T-cell (primary cell): ENCODE measurements at regions not wholly inside any gene's neighbourhood (a gene's known extent, or its start where the extent isn't known, plus 50 kb on each side); places are given as distances from the start of the nearest gene placed in this dataset.

ENCODE experiments used
- ATAC-seq, 4 experiments: fragments of 200-7000 bp in 3 of 4; fragments of 150-1000 bp in 1 of 4; cut with Tn5 transposase; replicated peaks in 1 of 4; 1 replicate in 3 of 4; 2 replicates in 1 of 4; pipeline ENCODE4 v1.10.0; 2021; ENCODE audit warnings: moderate library complexity in 3 of 4, mild to moderate bottlenecking in 2 of 4, moderate number of reproducible peaks in 1 of 4
- CTCF ChIA-PET, 2 donors: fragments of 300-600 bp; sonication (Branson Sonifier 250); formaldehyde crosslinking; loops; one replicate each; lab custom pipeline; 2022; ENCODE audit warnings: antibody characterized with exemption in 2 of 2; lab: Charles Lee
- POLR2A ChIA-PET, 2 donors: fragments of 300-600 bp; sonication (Branson Sonifier 250); formaldehyde crosslinking; loops; one replicate each; lab custom pipeline; 2022; ENCODE audit warnings: antibody characterized with exemption in 2 of 2; lab: Charles Lee
- DNase-seq, 35 experiments: peaks; one replicate each; pipeline versions ENCODE4 v3.0.0 to v3.0.0-alpha.2; 2013 to 2023
- H3K27ac ChIP-seq: one replicate; pipeline ENCODE4 v1.5.1; 2013; ENCODE audit warnings: low read length
- H3K27me3 ChIP-seq, 2 experiments: replicated peaks in 1 of 2; 1 replicate in 1 of 2; 2 replicates in 1 of 2; pipeline versions ENCODE4 v1.6.1 to v1.7.0; 2013; ENCODE audit warnings: low read length in 1 of 2, mixed read lengths in 1 of 2; ENCODE audit not compliant: control insufficient read depth in 2 of 2, insufficient read depth in 2 of 2; ENCODE audit errors: extremely low read depth in 1 of 2
- H3K36me3 ChIP-seq, 2 donors: 1 replicate in 1 of 2; 2 replicates in 1 of 2; pipeline versions ENCODE4 v1.6.1 to v1.7.0; 2013; ENCODE audit warnings: low read length in 1 of 2; ENCODE audit not compliant: control insufficient read depth in 2 of 2, insufficient read depth in 1 of 2; ENCODE audit errors: extremely low read depth in 1 of 2
- H3K4me1 ChIP-seq, 2 experiments: 1 replicate in 1 of 2; 2 replicates in 1 of 2; pipeline versions ENCODE4 v1.6.1 to v1.7.0; 2013; ENCODE audit warnings: low read length in 2 of 2, mixed read lengths in 1 of 2; ENCODE audit not compliant: insufficient read depth in 2 of 2, control insufficient read depth in 1 of 2; ENCODE audit errors: extremely low read depth in 1 of 2
- H3K4me3 ChIP-seq, 2 donors: 1 replicate in 1 of 2; 2 replicates in 1 of 2; pipeline versions ENCODE4 v1.5.1 to v1.7.0; 2013; ENCODE audit warnings: mild to moderate bottlenecking in 2 of 2, low read length in 1 of 2, moderate library complexity in 1 of 2; ENCODE audit not compliant: control insufficient read depth in 1 of 2; ENCODE audit errors: extremely low read depth in 1 of 2
- H3K9me3 ChIP-seq: 2 replicates; pipeline ENCODE4 v1.7.0; 2013
- H3K27ac Mint-ChIP-seq, 2 donors: one replicate each; pipeline ENCODE4 v1.8.0; 2020 to 2021; ENCODE audit warnings: mild to moderate bottlenecking in 2 of 2, mixed read lengths in 2 of 2
- H3K27me3 Mint-ChIP-seq, 2 donors: one replicate each; pipeline ENCODE4 v1.8.0; 2021 to 2022; ENCODE audit warnings: mixed read lengths in 2 of 2
- H3K36me3 Mint-ChIP-seq: one replicate; pipeline ENCODE4 v1.8.0; 2021; ENCODE audit warnings: mixed read lengths
- H3K4me1 Mint-ChIP-seq, 3 donors: one replicate each; pipeline ENCODE4 v1.8.0; 2020 to 2022; ENCODE audit warnings: mixed read lengths in 3 of 3, mild to moderate bottlenecking in 1 of 3
- H3K4me3 Mint-ChIP-seq, 3 donors: one replicate each; pipeline ENCODE4 v1.8.0; 2020 to 2022; ENCODE audit warnings: mild to moderate bottlenecking in 3 of 3, mixed read lengths in 3 of 3, moderate library complexity in 3 of 3
- H3K9me3 Mint-ChIP-seq, 3 donors: one replicate each; pipeline ENCODE4 v1.8.0; 2020 to 2022; ENCODE audit warnings: mixed read lengths in 3 of 3
- WGBS: methylation state at CpG from one replicate; pipeline ENCODE4 v1.1.5; 2013; ENCODE audit warnings: missing lambda C conversion rate; ENCODE audit not compliant: insufficient coverage; 5-methylcytosine and 5-hydroxymethylcytosine counted together

DNA sequence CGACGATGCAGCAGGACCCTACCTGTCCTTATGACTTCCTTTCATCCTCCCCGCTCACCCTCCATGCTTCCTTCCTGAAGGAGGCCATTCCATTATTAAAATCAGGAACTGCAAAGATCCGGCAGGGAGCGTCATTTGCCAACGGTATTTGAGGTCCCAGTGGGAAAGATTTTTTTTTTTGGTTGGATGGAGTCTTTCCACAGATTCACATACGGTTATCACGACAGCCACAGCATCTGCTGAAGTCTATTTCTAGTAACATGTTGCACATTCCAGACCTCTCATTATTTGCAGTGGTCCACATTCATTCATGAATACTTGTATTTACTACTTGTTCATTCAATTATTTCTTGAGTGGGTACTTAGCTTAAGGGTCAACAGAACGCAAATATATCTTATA is 94.7 kb upstream of the LYZL2 start:
- peaks cover 0 to 4% of the 10 kb centered on the region in 2 experiments for H3K27me3 ChIP-seq
- ATAC-seq (no peak), DNase-seq (no peak)
- H3K27ac ChIP-seq: no peak overlapping the region
- peaks cover 0 to 2% (median 0%) of the 10 kb centered on the region in 3 donors for H3K4me1 Mint-ChIP-seq
- H3K27me3 Mint-ChIP-seq: no peaks in the 10 kb centered on the region
- no peak overlapping the region for H3K4me3 Mint-ChIP-seq
- no peaks in the 10 kb centered on the region for H3K9me3 ChIP-seq
- WGBS: no CpG with 5 or more reads among the region's 9 CpGs
- H3K27ac Mint-ChIP-seq: no peak overlapping the region
- H3K4me1 ChIP-seq: peaks cover 0 to 12% of the 10 kb centered on the region in 2 experiments
- no peaks in the 10 kb centered on the region for H3K36me3 Mint-ChIP-seq
- H3K9me3 Mint-ChIP-seq: no peaks in the 10 kb centered on the region
- CTCF ChIA-PET: interaction anchor here in 1 of 2 donors (0.9 kb wide), 3 partner anchors 11 to 54 kb away, joined by 3 read pairs; no protein-coding TSS in a partner anchor
- POLR2A ChIA-PET: no interaction called here
- no peak overlapping the region for H3K4me3 ChIP-seq
- no peaks in the 10 kb centered on the region for H3K36me3 ChIP-seq

GRCh38 chr10:30722956-30723620 is 93.5 kb upstream of the LYZL2 start:
- H3K27ac Mint-ChIP-seq: no peak overlapping the region

GRCh38 chr10:30719832-30720231 is 90.3 kb upstream of the LYZL2 start:
- Histone ChIP-seq H3K4me3 (no peak overlapping the region), H3K9me3 (no peaks in the 10 kb centered on the region), H3K4me1 (no peaks in the 10 kb centered on the region), H3K27ac (no peak overlapping the region), H3K27me3 (no peaks in the 10 kb centered on the region), H3K36me3 (no peaks in the 10 kb centered on the region)
- Mint-ChIP-seq H3K4me1 (no peaks in the 10 kb centered on the region), H3K36me3 (no peaks in the 10 kb centered on the region), H3K27ac (no peak overlapping the region), H3K27me3 (peaks cover 0 to 6% of the 10 kb centered on the region in 2 donors), H3K9me3 (no peaks in the 10 kb centered on the region), H3K4me3 (no peak overlapping the region)
- no CpG with 5 or more reads among the region's 9 CpGs for WGBS
- ATAC-seq: no peak
- no peak for DNase-seq
- POLR2A ChIA-PET: no interaction called here
- CTCF ChIA-PET: interaction anchor here (2.2 to 2.9 kb wide), 5 partner anchors 11 to 50 kb away, joined by 9 to 35 read pairs (median 16); no protein-coding TSS in a partner anchor

More at GRCh38 chr10:30722956-30723620, 93.5 kb upstream of the LYZL2 start:
- ChIA-PET CTCF (interaction anchor here (0.6 to 1.3 kb wide), 8 partner anchors 10 to 1261 kb away, joined by 3 to 6 read pairs (median 4); no protein-coding TSS in a partner anchor), POLR2A (no interaction called here)
- peaks cover 0 to 12% of the 10 kb centered on the region in 2 experiments for H3K4me1 ChIP-seq
- H3K27me3 Mint-ChIP-seq: peaks cover 0 to 6% of the 10 kb centered on the region in 2 donors
- H3K27me3 ChIP-seq: peaks cover 0 to 4% of the 10 kb centered on the region in 2 experiments
- no peak overlapping the region for H3K27ac ChIP-seq
- H3K4me3 Mint-ChIP-seq: no peak overlapping the region
- no peaks in the 10 kb centered on the region for H3K36me3 Mint-ChIP-seq
- H3K9me3 Mint-ChIP-seq: no peaks in the 10 kb centered on the region
- no peaks in the 10 kb centered on the region for H3K36me3 ChIP-seq
- H3K4me1 Mint-ChIP-seq: peaks cover 0 to 2% (median 0%) of the 10 kb centered on the region in 3 donors
- DNase-seq (no peak), ATAC-seq (no peak)
- H3K4me3 ChIP-seq: no peak overlapping the region
- H3K9me3 ChIP-seq: no peaks in the 10 kb centered on the region
- 83% methylated on average over 3 of the region's 10 CpGs for WGBS

GRCh38 chr10:30709700-30710358 is 80.3 kb upstream of the LYZL2 start:
- H3K4me1 Mint-ChIP-seq: peaks cover 18 to 25% (median 24%) of the 10 kb centered on the region in 3 donors

GRCh38 chr10:30709229-30709628 is 79.7 kb upstream of the LYZL2 start:
- ATAC-seq (no peak), DNase-seq (no peak)
- Mint-ChIP-seq H3K27me3 (peaks cover 0 to 4% of the 10 kb centered on the region in 2 donors), H3K27ac (no peak overlapping the region), H3K4me1 (peaks cover 24 to 31% (median 30%) of the 10 kb centered on the region in 3 donors), H3K36me3 (peaks cover 13% of the 10 kb centered on the region), H3K9me3 (peaks cover 6 to 13% (median 6%) of the 10 kb centered on the region in 3 donors), H3K4me3 (no peak overlapping the region)
- H3K27ac ChIP-seq: no peak overlapping the region
- H3K4me3 ChIP-seq: no peak overlapping the region
- ChIA-PET CTCF (interaction anchor here (1.0 to 1.8 kb wide), 3 partner anchors 9 to 38 kb away, joined by 3 to 9 read pairs (median 4); no protein-coding TSS in a partner anchor), POLR2A (no interaction called here)
- peaks cover 2% of the 10 kb centered on the region for H3K9me3 ChIP-seq
- H3K36me3 ChIP-seq: no peaks in the 10 kb centered on the region
- H3K4me1 ChIP-seq: peaks cover 8 to 24% of the 10 kb centered on the region in 2 experiments
- 82% methylated on average over 10 of the region's 10 CpGs for WGBS
- H3K27me3 ChIP-seq: peaks cover 0 to 3% of the 10 kb centered on the region in 2 experiments

More at GRCh38 chr10:30709700-30710358, 80.3 kb upstream of the LYZL2 start:
- peaks cover 19% of the 10 kb centered on the region for H3K36me3 Mint-ChIP-seq
- Histone ChIP-seq H3K36me3 (no peaks in the 10 kb centered on the region), H3K27ac (no peak overlapping the region), H3K4me1 (peaks cover 5 to 18% of the 10 kb centered on the region in 2 experiments), H3K27me3 (peaks cover 0 to 3% of the 10 kb centered on the region in 2 experiments), H3K4me3 (no peak overlapping the region), H3K9me3 (peaks cover 2% of the 10 kb centered on the region)
- CTCF ChIA-PET: interaction anchor here (1.0 to 1.8 kb wide), 3 partner anchors 9 to 39 kb away, joined by 3 to 9 read pairs (median 4); no protein-coding TSS in a partner anchor
- DNase-seq (no peak), ATAC-seq (no peak)
- peaks cover 6 to 13% (median 6%) of the 10 kb centered on the region in 3 donors for H3K9me3 Mint-ChIP-seq
- WGBS: 62% methylated on average over 2 of the region's 6 CpGs
- no peak overlapping the region for H3K27ac Mint-ChIP-seq
- peaks cover 0 to 4% of the 10 kb centered on the region in 2 donors for H3K27me3 Mint-ChIP-seq
- no peak overlapping the region for H3K4me3 Mint-ChIP-seq
- POLR2A ChIA-PET: no interaction called here

- H3K27me3 ChIP-seq: no peaks in the 10 kb centered on the region
- Mint-ChIP-seq H3K4me3 (no peak overlapping the region), H3K27ac (no peak overlapping the region), H3K4me1 (peaks cover 33 to 40% (median 39%) of the 10 kb centered on the region in 3 donors), H3K27me3 (peaks cover 0 to 4% of the 10 kb centered on the region in 2 donors), H3K36me3 (peaks cover 10% of the 10 kb centered on the region), H3K9me3 (peaks cover 2 to 4% (median 4%) of the 10 kb centered on the region in 3 donors)
- ATAC-seq (no peak), DNase-seq (no peak)
- CTCF ChIA-PET: interaction anchor here (0.7 to 1.8 kb wide), 3 partner anchors 10 to 21 kb away, joined by 3 to 9 read pairs (median 9); no protein-coding TSS in a partner anchor
- WGBS: no CpG with 5 or more reads among the region's 3 CpGs
- POLR2A ChIA-PET: no interaction called here
- H3K36me3 ChIP-seq: no peaks in the 10 kb centered on the region
- no peak overlapping the region for H3K4me3 ChIP-seq
- H3K27ac ChIP-seq: no peak overlapping the region
- peaks cover 11 to 33% of the 10 kb centered on the region in 2 experiments for H3K4me1 ChIP-seq
- no peaks in the 10 kb centered on the region for H3K9me3 ChIP-seq
Observed at GRCh38 chr10:30708234-30708633, 78.7 kb upstream of the LYZL2 start.
